ENCODE measurements at regions not wholly inside any gene's neighbourhood (a gene's known extent, or its start where the extent isn't known, plus 50 kb on each side); places are given as distances from the start of the nearest gene placed in this dataset.
"Not testable (repeated sequence)": the region's sequence is repeated elsewhere in the genome, so short reads cannot be mapped to it uniquely, and the experiment has no call there.

DNA sequence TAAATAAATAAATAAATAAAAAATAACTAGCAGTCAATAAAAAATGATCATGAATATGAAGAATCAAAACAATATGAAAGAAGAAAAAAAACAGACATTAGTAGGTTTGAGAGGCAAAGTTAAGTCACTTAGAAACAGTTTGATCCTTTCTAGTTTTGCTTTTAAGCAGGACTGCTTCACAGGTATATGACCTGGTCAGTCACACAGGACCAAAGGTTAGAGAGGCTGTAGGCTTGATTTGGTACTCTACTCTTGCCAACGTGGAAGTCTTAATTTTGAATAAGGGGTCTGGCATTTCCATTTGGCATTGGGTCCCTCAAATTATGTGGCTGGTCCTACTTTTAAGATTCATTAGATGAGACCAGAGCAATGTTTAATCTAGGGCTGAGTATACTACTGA is 441.7 kb upstream of the NECTIN3 start:
- no peak for DNase-seq

DNA sequence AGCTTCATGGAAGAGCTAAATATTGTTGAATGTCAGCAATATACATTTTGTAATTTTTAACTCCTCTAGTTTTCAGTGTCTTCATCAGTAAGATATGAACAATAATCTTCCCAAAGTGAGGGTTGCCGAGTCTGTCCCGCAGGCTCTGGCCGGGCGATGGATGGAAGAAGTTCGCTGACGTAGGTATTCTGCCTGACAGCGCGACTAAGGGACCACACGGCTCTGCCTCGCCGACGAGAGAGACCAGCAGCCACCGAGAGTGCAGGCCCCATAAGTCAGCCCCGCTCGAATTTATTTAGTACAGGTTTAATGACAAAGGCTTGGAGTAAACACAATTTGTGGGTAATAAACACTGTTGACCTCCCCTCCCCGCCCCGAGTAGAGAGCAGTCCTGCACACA is 427.4 kb upstream of the NECTIN3 start:
- no peak for DNase-seq

DNA sequence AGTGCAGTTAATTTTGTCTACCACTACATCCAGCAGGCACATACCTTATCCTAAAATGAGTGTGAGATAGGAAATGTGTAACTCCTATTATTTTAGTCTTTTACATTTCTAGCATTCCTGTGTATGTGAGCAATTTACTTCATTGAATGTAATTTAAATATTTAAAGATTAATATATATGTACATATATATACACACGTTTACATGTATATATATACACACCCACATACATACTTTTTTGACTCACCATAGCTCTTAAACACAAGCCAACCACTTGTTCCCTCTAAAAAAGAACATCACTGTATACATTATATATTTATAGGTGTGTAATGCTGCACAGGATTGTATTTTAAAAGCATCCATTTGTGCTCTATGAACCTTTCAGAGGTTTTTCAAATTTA is 425.6 kb upstream of the NECTIN3 start:
- no peak for DNase-seq

DNA sequence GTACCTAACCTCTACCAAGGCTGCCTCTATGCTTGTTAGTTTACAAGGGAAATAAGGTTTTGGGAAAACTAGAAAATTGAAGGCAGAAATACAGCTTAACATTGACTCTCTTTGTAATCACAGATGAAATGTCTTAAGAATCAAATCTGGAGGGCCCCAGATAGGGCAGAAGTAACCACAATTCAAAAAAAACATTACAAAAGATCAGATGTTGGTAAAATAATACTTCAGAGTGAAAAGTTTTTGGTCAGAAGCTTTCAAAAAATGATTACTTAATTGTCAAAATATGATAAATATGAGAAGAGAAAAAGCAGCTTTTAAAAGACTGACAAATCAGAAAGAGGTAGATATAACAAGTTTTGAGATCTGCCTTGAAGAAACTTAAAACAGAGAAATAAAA is 425.1 kb upstream of the NECTIN3 start:
- no peak for DNase-seq

DNA sequence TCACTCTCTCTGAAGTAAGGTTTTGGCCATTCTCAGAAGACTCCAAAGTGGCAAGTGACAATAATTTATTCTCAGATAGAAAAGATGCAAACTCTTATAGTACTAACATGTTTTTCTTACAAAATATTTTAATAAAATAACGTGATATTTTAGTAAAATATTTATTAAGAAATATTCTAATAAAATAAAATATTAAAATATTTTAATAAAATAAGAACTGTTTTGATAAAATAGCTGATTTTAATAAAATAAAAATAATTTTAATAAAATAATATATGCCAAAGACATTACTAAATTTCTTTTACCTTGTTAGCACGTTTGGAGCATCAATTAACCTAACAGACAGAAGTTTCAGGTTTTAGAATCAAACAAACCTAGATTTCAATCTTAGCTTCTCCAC is 424.0 kb upstream of the NECTIN3 start:
- no peak for DNase-seq

DNA sequence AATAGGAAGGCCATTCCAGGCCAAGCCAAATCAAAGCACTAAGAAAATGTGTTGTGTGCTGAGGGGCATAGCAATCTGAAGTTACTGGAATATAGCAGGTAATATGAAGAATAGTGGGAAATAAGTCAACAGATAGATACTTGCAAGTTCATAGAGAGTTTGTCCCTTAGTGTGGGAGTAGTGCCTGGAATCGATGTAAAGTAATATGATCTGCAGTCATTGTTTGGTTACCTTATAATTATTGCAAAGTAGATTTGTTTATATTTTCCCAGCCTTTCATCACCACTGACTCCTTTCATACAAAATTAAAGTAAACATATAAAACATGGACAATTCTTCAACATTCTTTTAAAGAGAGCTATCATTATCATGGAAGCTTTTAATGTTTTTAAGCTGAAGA is 420.9 kb upstream of the NECTIN3 start:
- no peak for DNase-seq

DNA sequence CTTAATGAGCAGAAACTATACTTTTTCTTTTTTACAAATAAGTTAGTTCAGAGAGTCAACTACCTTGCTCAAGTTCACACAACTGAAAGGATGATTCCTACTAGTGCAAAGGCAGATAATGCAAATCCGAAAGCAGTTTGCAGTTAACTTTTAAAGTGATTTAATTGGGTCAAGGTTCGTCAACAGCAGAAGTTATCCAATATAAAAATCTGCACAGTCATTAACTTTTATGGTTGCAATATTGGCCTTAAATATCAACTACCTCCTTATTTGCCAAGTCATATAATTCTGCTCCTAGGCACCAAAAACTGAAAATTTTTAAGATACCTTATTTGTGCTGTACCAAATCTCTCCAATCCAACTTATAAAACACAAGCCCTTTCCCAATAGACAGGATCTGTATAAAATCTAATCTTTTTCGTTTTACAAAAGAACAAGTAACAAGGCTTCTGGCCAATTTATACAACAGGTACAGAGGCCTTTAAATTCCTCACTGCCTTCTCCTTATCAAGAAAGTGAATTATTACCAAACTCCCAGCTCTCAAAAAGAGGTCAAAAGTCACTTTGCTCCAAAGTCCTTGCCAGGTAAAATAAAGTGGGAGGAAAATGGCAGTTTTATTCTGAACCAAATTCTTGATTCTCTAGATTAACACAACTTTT is 416.6 kb upstream of the NECTIN3 start:
- DNase-seq, result no peak

DNA sequence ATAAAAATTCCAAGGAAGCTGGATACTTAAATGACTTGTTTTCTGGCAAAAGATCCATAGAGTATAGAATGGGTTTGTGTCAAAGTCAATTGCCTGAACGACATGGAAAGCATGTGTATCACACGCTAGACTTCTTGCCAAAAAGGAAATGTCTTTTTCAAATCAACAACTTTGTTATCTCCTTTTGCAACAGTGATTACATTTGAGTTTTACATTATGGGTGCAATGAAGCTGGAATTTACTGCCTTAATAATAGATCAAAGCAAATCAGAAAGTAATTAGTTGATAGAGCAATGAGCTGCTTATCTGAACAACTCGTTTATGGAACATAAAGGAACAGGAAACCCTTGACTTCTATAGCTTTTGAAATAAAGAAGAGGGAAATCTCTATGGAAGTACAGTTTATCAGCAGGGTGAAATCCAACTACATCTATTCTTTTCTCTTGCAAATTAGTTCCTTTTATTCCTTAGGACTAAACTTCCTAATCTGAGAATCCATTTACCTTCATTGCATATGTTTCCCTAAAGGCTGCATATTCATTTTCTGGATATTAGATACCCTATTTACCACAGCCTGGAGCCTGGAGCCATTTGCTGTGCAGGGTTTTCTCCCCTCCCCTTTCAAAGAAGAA is 415.1 kb upstream of the NECTIN3 start:
- no peak for DNase-seq

DNA sequence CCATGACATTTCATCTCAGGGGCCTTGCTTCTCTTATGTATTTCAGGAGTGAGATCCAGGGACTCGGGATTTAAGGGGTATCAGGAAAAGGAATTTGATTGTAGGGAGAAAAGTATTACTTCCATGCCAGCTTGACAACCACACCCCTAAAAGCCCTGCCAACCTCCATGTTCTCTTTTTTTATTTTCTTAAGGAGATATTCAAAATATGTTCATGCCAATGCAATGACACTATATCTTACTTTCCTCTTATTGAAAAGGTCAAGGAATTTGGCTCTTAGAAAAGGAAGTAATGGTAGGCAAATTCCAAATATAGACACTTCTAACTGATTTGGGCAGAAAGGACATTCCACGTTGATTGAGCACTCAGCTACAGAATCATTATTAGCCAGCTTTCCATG is 407.5 kb upstream of the NECTIN3 start:
- DNase-seq, result no peak

DNA sequence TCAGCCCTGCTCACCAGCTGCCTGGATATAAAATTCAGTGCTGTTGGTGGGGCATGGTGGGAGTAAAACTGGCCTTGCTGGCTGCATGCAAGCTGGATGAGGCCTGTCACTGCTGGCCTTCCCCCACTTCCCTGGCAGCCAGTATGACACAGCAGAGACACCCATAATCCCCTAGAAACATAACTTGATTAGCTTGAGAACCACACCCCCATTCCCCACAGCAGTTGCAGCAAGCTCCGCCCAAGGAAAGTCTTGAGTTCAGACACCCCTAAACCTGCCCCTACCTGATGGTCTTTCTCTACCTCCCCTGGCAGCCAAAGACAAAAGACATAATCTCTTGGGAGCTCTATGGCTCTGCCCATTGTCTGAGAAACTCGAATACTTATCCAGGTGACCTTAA is 405.1 kb upstream of the NECTIN3 start:
- DNase-seq, result no peak

DNA sequence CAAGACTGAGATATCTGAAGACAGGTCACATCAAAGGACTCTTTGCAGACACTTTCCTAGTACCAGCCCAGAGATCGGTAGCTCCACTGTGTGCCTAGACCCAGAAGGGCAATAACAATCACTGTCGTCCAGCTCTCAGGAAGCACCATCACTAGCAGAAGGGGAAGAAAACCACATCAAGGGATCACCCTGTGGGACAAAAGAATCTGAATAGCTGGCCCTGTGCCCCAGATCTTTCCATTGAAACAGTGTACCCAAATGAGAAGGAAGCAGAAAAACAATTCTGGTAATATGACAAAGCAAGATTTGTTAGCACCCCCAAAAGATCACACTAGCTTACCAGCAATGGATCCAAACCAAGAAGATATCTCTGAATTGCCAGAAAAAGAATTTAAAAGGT is 404.4 kb upstream of the NECTIN3 start:
- no peak for DNase-seq

DNA sequence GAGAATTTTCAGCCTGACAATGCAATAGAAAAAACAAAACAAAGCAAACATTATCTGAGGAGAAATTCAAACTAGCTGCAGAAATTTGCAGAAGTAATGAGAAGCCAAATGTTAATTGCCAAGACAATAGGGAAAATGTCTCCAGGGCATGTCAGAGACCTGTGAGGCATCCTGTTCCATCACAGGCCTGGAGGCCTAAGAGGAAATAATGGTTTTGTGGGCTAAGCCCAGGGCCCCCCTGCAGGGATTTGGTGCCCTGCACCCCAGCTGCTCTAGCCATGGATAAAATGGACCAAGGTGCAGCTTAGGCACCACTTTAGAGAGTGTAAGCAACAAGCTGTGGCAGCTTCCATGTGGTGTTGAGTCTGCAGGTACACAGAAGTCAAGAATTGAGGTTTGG is 401.2 kb upstream of the NECTIN3 start:
- DNase-seq, result no peak

DNA sequence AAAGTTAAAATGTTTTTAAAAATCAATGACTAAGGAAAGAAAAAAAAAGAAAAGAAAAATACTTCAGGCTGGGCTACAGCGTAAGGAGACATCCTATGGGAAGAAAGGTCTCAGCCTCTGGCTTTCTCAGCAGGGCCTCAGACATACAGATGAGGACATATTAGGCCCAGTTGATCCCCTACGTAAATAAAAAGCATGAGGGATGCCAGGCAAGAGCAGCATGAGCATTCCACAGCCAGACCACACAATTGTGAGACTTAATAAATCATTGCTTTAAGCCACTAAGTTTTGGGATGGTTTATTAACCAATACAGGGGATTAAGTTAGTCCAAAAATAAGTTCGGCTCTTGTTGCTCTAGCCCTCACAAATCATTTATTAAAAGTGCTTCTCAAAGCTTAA is 394.1 kb upstream of the NECTIN3 start:
- DNase-seq, result no peak

DNA sequence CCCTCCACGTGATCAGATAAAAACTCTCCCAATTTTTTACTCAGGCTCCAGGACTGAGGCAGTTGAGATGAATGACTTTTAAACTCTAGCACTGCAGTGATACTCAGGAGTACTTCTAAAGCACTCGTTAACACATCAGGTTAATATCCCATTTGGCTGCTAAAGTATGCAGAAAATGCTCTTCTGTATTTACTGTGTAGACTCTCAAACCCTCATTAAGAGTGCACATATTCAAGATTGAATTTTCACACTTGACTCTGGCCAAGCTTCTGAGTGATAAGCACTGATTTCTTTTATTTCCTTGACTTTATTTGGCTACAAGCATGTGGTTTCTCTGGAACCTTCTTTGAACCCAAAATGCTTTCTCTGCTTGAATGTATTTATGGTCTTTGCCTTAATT is 392.3 kb upstream of the NECTIN3 start:
- DNase-seq, result no peak

DNA sequence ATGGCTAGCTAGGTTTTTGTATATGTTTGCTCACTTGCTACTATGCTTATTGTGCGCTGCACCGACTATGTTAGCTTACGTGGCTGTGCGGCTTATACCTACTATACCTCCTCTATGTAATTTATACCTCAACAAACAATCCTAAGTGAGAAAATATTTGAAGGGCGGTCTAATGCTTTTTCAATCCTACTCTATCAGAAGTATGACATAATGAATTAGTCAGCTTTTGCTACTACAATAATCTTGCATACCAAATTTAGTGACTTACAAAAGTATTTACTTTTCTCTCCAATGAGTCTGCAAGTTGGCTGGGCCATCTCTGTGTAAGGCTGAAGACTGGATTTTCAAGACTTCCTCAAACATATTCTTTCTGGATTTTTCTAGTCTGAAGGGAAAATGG is 391.2 kb upstream of the NECTIN3 start:
- DNase-seq, result no peak

DNA sequence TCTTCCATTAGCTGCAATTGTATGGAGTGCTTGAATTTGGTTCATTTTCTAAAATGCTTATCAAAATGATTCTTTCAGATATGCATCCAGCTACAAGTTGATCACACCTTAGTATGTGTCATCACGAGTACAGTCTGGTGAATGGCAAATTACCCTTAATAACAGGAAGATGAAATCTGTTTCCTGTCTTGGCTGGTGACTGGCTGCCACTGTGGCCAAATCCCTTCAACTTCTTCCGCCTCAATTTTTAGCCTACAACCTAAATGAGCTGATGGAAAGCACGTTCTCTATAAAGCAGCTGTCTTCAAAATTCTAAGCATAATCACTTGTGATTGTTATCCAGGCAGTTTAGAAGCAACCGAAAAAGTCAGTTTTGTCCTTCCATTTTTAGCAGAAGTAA is 387.1 kb upstream of the NECTIN3 start:
- no peak for DNase-seq

DNA sequence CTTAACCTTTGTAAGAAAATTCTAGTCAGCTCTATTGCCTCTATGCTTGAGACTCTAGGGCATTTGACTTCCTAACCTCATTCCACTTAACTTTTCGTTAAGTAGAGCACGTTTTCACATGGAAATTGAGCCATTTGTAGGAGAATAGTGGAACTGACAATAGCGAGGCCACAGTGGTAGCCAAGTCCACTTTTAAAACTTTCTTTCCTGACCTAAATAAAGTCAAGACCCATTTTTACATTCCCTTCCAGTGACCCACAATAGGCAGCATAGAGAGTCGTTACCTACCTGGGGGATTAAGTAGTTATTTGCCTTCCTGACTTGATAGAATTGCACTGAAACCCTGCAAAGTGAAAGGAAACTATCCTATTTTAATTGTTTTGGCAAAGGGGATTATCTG is 386.0 kb upstream of the NECTIN3 start:
- no peak for DNase-seq

DNA sequence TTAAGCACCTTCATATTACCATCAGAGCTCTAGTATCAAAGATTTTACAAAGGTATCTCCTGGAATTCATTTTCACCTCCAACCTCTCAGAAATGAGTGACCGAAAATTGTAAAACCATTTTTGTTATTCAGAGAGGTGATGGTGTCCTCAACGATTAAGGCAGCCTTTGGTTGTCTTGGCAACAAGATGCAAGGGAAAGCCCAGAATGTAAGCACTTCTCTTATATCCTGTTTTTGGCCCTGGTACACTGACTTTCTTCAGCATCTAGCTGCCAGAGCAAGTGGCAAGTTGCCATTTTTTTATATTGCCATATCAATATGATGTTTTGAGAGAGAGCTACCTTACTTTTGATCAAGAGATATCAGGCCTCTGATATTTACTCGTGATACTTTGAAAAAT is 384.9 kb upstream of the NECTIN3 start:
- DNase-seq, result no peak

DNA sequence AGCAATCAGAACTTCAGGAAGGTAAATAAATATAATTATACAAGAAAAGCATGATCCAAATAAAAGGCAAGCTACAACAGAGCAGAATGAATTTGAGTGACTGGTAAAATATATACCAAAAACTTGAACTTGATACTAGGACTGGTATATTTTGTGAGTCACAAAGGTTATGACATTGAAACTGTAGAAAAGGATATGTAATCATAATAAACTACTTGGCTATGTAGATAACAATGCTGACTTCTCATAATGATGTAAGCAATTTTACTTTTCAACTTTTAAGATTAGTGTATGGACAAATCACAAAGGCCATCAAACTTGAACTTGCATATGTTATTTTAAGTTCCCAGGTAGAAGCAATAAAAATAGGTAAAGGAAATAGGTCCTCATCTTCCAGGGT is 384.5 kb upstream of the NECTIN3 start:
- no peak for DNase-seq

DNA sequence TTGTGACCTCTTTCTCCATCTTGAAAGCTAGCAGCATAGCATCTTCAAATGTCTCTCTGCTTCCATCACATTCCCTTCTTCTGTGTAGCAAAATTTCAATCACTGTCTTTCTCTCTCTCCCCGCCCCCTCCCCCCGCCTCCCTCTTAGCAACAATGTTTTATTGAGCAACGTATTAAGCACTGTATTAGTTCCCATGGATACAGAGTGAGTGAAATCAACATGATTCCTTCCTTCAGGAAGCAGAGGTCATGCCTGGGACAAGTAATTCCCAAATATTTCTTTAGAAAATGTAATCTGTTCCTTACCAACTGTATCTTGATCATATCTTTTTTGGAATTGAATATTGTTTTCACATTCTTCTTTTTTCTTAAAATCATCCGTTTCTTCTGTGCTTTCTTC is 373.7 kb upstream of the NECTIN3 start:
- DNase-seq, result no peak

DNA sequence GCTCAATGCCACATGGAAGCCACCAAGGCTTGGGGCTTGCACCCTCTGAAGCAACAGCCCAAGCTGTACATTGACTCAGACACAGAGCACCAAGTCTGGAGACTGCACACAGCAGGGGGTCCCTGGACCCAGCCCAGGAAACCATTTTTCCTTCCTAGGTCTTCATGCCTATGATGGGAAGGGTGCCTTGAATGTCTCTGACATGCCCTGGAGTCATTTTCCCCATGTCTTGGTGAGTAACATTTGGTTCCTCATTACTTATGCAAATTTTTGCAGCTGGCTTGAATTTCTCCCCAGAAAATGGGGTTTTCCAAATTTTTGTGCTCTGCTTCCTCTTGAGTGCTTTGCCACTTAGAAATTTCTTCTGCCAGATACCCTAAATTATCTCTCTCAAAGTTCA is 367.3 kb upstream of the NECTIN3 start:
- DNase-seq, result not testable (repeated sequence)

DNA sequence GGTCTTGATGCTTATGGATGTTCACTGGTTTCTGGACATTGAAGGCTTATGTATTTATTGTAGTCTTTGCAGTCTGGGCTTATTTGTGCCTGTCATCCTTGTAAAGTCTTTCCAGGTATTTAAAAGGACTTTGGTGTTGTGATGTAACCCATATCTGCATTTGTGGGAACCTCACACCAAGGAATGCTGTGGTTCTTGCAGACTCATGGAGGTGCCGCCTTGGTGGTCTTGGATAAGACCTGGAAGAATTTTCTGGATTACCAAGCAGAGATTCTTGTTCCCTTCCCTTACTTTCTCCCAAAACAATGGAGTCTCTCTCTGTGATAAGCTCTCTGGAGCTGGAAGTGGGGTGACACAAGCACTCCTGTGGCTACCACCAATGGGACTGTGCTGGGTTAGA is 363.5 kb upstream of the NECTIN3 start:
- DNase-seq, result no peak

DNA sequence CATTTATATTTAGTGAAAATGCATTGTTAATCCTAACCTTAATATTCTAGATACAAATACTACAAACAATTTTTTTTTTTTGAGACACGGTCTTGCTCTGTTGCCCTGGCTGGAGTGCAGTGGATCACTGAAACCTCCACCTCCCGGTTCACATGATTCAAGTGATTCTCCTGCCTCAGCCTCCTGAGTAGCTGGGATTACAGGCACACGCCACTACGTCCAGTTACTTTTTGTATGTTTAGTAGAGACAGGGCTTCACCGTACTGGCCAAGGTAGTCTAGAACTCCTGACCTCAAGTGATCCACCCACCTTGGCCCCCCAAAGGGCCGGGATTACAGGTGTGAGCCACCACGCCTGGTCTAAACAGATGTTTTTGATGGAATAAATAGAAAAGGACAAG is 361.5 kb upstream of the NECTIN3 start:
- no peak for DNase-seq

DNA sequence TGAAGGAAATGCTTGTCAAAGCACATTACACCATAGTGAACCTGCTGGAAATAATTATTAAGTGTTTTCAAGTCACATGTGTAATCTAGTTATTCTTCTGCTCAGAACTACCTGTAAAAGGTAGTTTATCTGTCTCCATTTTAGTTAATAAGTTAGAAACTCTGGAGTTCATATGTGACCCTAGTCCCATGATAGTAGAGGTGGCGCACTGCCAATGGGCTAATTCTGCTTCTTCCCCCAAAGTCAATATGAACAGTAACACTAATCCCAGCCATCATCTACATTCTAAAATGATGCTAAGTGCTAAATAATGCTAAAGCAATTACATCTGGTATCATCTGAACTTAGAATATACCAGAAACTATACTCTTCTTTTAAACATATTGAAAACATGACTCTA is 361.0 kb upstream of the NECTIN3 start:
- DNase-seq, result no peak

DNA sequence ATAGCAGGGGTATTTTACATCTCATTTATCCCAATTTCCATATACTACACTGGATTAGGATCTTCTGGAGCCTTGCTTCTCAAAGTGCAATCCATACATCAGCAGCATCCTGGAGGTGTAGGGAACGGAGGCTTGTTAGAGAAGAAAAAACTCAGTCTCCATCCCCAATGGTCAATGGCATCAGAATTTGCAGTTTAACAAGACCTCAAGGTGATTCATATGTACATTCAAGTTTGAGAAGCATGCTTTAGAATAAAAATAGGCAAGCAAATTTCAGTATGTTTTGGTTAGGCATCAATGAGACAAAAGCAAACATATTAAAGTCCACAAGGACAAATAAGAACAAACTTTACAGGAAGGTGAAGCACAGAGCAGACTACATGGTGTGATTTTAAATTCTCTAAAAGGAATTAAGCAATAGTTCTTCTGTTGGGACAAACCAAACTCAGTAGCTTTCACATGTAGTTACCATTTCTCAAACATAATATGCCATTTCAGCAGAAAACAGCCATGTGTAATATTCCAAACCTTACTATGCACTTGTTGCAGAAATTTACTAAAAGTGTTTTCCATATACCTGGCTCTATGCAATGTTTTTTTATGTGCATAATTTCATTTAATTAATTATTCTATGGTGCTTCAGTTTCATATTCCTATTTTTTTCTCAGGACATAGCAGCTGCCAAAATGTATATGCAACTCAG is 360.3 kb upstream of the NECTIN3 start:
- no peak for DNase-seq

Data from retina (tissue), 1 donor.